ENCODE measurements at regions not wholly inside any gene's neighbourhood (a gene's known extent, or its start where the extent isn't known, plus 50 kb on each side); places are given as distances from the start of the nearest gene placed in this dataset.

- Histone ChIP-seq H3K4me3 (ENCODE audit: low read depth in 1 of 2, low read length in 2 of 2) (no peak overlapping the region), H3K9me3 (ENCODE audit: low read length) (no peaks in the 10 kb centered on the region), H3K27ac (ENCODE audit: low read depth, low read length) (no peak overlapping the region), H3K27me3 (ENCODE audit: control insufficient read depth in 1 of 2, insufficient read depth in 2 of 2, low read length in 2 of 2) (no peaks in the 10 kb centered on the region), H3K36me3 (ENCODE audit: insufficient read depth, low read length) (no peaks in the 10 kb centered on the region), H3K4me1 (ENCODE audit: insufficient read depth, low read length) (no peaks in the 10 kb centered on the region), H3K9ac (ENCODE audit: low read length) (no peak overlapping the region)
Measured at GRCh38 chr2:193350509-193350908, 1155.8 kb upstream of the TMEFF2 start.

DNA sequence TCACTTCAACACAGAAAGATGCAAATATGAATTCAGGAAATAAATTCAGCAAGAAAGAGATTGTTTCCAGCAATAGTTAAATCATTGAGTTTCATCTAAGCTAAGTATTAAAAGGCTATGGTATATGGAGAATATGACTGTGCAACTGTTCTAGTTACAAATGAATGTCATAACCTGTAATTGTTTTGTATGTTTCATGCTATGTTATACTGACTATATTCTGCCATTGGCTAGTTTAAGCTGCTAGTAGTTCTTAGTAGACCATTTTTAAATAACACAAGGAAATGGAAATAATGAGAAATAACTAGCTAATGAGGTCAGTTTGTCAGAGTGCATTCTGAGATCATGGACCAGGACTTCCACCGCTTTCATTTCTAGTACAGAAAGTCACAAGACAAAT, 1154.9 kb upstream of the TMEFF2 start:
- Histone ChIP-seq H3K4me1 (ENCODE audit: insufficient read depth, low read length) (no peaks in the 10 kb centered on the region), H3K27me3 (ENCODE audit: control insufficient read depth in 1 of 2, insufficient read depth in 2 of 2, low read length in 2 of 2) (no peaks in the 10 kb centered on the region), H3K9ac (ENCODE audit: low read length) (no peak overlapping the region), H3K27ac (ENCODE audit: low read depth, low read length) (no peak overlapping the region), H3K4me3 (ENCODE audit: low read depth in 1 of 2, low read length in 2 of 2) (no peak overlapping the region), H3K36me3 (ENCODE audit: insufficient read depth, low read length) (no peaks in the 10 kb centered on the region), H3K9me3 (ENCODE audit: low read length) (no peaks in the 10 kb centered on the region)

GRCh38 chr2:193348055-193348454, 1153.3 kb upstream of the TMEFF2 start:
- no peak overlapping the region for H3K27ac ChIP-seq (ENCODE audit: low read depth, low read length)
- no peaks in the 10 kb centered on the region for H3K27me3 ChIP-seq (ENCODE audit: control insufficient read depth in 1 of 2, insufficient read depth in 2 of 2, low read length in 2 of 2)
- no peaks in the 10 kb centered on the region for H3K9me3 ChIP-seq (ENCODE audit: low read length)
- H3K4me1 ChIP-seq (ENCODE audit: insufficient read depth, low read length): no peaks in the 10 kb centered on the region
- peak overlapping the region in 1 of 2 donors; percentile 33 for H3K4me3 ChIP-seq (ENCODE audit: low read depth in 1 of 2, low read length in 2 of 2)
- no peak overlapping the region for H3K9ac ChIP-seq (ENCODE audit: low read length)
- H3K36me3 ChIP-seq (ENCODE audit: insufficient read depth, low read length): no peaks in the 10 kb centered on the region

DNA sequence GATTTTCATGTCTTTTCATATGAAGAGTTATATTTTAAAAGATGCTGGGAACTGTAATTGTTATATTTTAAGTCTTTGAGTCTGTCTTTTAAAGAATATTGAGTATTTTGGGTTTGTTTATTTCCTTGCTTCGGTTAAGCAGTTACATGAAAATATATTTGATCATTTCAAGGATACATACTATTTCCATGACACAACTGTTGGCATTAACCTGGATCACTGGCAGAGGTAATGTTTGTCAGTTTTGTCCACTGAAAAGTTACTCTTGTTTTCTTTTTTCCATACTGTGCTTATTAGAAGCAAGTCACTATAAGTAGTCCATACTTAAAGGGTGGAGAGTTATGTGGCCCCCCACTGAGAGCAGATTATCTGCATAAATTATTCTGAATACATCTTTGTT, 1142.0 kb upstream of the TMEFF2 start:
- Histone ChIP-seq H3K27ac (ENCODE audit: low read depth, low read length) (no peak overlapping the region), H3K4me1 (ENCODE audit: insufficient read depth, low read length) (no peaks in the 10 kb centered on the region), H3K9ac (ENCODE audit: low read length) (no peak overlapping the region), H3K36me3 (ENCODE audit: insufficient read depth, low read length) (no peaks in the 10 kb centered on the region), H3K4me3 (ENCODE audit: low read depth in 1 of 2, low read length in 2 of 2) (no peak overlapping the region), H3K27me3 (ENCODE audit: control insufficient read depth in 1 of 2, insufficient read depth in 2 of 2, low read length in 2 of 2) (no peaks in the 10 kb centered on the region), H3K9me3 (ENCODE audit: low read length) (no peaks in the 10 kb centered on the region)

GRCh38 chr2:193334401-193334800, 1139.7 kb upstream of the TMEFF2 start:
- H3K36me3 ChIP-seq (ENCODE audit: insufficient read depth, low read length): no peaks in the 10 kb centered on the region
- H3K4me1 ChIP-seq (ENCODE audit: insufficient read depth, low read length): no peaks in the 10 kb centered on the region
- no peaks in the 10 kb centered on the region for H3K27me3 ChIP-seq (ENCODE audit: control insufficient read depth in 1 of 2, insufficient read depth in 2 of 2, low read length in 2 of 2)
- H3K9ac ChIP-seq (ENCODE audit: low read length): no peak overlapping the region
- no peak overlapping the region for H3K27ac ChIP-seq (ENCODE audit: low read depth, low read length)
- H3K9me3 ChIP-seq (ENCODE audit: low read length): no peaks in the 10 kb centered on the region
- H3K4me3 ChIP-seq (ENCODE audit: low read depth in 1 of 2, low read length in 2 of 2): no peak overlapping the region

GRCh38 chr2:193333539-193333938, 1138.8 kb upstream of the TMEFF2 start:
- H3K36me3 ChIP-seq (ENCODE audit: insufficient read depth, low read length): no peaks in the 10 kb centered on the region
- H3K9ac ChIP-seq (ENCODE audit: low read length): no peak overlapping the region
- H3K27ac ChIP-seq (ENCODE audit: low read depth, low read length): no peak overlapping the region
- H3K9me3 ChIP-seq (ENCODE audit: low read length): no peaks in the 10 kb centered on the region
- H3K4me3 ChIP-seq (ENCODE audit: low read depth in 1 of 2, low read length in 2 of 2): no peak overlapping the region
- no peaks in the 10 kb centered on the region for H3K4me1 ChIP-seq (ENCODE audit: insufficient read depth, low read length)
- H3K27me3 ChIP-seq (ENCODE audit: control insufficient read depth in 1 of 2, insufficient read depth in 2 of 2, low read length in 2 of 2): no peaks in the 10 kb centered on the region

DNA sequence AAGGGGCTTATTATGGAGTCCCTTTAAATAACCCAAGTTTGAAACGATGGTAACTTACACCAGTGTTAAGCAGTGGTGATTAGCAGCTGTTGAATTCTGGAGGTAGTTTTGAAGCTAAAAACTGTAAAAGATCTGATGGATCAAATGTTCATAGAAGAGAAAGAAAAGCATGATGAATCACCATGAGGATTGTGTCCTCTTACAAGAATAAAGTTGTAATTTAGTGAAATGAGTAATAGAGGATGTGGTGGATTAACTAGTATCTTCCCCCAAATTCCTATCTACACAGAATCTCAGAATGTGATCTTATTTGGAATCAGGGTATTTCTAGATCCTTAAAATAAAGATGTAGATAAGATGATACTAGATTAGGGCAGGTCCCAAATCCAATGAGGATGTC, 1138.2 kb upstream of the TMEFF2 start:
- Histone ChIP-seq H3K27me3 (ENCODE audit: control insufficient read depth in 1 of 2, insufficient read depth in 2 of 2, low read length in 2 of 2) (no peaks in the 10 kb centered on the region), H3K4me3 (ENCODE audit: low read depth in 1 of 2, low read length in 2 of 2) (no peak overlapping the region), H3K27ac (ENCODE audit: low read depth, low read length) (no peak overlapping the region), H3K4me1 (ENCODE audit: insufficient read depth, low read length) (no peaks in the 10 kb centered on the region), H3K36me3 (ENCODE audit: insufficient read depth, low read length) (no peaks in the 10 kb centered on the region), H3K9me3 (ENCODE audit: low read length) (no peaks in the 10 kb centered on the region), H3K9ac (ENCODE audit: low read length) (no peak overlapping the region)

DNA sequence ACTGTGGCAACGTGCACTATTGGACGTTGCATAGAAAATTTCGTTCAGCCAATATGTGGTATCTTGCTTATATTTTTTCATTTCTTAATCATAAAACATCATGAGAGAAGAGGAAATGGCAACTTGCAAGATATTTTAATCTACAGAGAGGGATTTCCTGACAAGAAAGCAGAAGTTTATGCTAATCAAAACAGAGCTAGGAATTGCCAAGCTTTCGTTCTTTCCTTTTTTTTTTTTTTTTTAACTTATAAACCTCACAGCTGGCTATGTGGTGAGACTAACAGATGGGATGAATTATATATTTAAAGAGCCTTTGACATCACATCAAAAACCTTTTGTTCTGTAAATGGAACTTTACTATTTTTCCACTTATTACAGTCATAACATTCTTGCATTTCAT, 1136.9 kb upstream of the TMEFF2 start:
- Histone ChIP-seq H3K27me3 (ENCODE audit: control insufficient read depth in 1 of 2, insufficient read depth in 2 of 2, low read length in 2 of 2) (no peaks in the 10 kb centered on the region), H3K27ac (ENCODE audit: low read depth, low read length) (no peak overlapping the region), H3K4me1 (ENCODE audit: insufficient read depth, low read length) (no peaks in the 10 kb centered on the region), H3K4me3 (ENCODE audit: low read depth in 1 of 2, low read length in 2 of 2) (no peak overlapping the region), H3K9ac (ENCODE audit: low read length) (no peak overlapping the region), H3K9me3 (ENCODE audit: low read length) (no peaks in the 10 kb centered on the region), H3K36me3 (ENCODE audit: insufficient read depth, low read length) (no peaks in the 10 kb centered on the region)

DNA sequence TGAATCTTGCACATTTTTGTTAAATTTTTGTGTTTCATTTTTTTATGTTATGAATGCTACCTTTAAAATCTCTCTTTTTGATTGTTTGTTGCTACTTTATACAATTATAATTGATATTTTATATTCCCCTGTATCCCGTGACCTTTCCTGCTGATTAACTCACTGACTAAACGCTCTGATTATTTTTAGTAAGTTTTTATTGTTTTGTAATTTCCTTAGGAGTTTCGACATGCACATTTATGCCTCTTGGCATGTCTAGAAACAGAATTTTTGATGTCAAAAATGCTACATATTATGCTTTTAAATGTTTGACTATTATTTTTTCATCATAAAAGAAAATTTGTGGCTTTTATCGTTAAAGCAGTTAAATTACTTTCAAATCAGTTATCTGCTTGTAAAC, 1131.6 kb upstream of the TMEFF2 start:
- H3K36me3 ChIP-seq (ENCODE audit: insufficient read depth, low read length): no peaks in the 10 kb centered on the region
- H3K27me3 ChIP-seq (ENCODE audit: control insufficient read depth in 1 of 2, insufficient read depth in 2 of 2, low read length in 2 of 2): no peaks in the 10 kb centered on the region
- no peak overlapping the region for H3K4me3 ChIP-seq (ENCODE audit: low read depth in 1 of 2, low read length in 2 of 2)
- no peaks in the 10 kb centered on the region for H3K4me1 ChIP-seq (ENCODE audit: insufficient read depth, low read length)
- no peaks in the 10 kb centered on the region for H3K9me3 ChIP-seq (ENCODE audit: low read length)
- H3K27ac ChIP-seq (ENCODE audit: low read depth, low read length): no peak overlapping the region
- no peak overlapping the region for H3K9ac ChIP-seq (ENCODE audit: low read length)

GRCh38 chr2:193315428-193316091, 1120.8 kb upstream of the TMEFF2 start:
- Histone ChIP-seq H3K4me1 (ENCODE audit: insufficient read depth, low read length) (no peaks in the 10 kb centered on the region), H3K9me3 (ENCODE audit: low read length) (no peaks in the 10 kb centered on the region), H3K4me3 (ENCODE audit: low read depth in 1 of 2, low read length in 2 of 2) (no peak overlapping the region), H3K36me3 (ENCODE audit: insufficient read depth, low read length) (no peaks in the 10 kb centered on the region), H3K9ac (ENCODE audit: low read length) (no peak overlapping the region), H3K27ac (ENCODE audit: low read depth, low read length) (no peak overlapping the region), H3K27me3 (ENCODE audit: control insufficient read depth in 1 of 2, insufficient read depth in 2 of 2, low read length in 2 of 2) (no peaks in the 10 kb centered on the region)

DNA sequence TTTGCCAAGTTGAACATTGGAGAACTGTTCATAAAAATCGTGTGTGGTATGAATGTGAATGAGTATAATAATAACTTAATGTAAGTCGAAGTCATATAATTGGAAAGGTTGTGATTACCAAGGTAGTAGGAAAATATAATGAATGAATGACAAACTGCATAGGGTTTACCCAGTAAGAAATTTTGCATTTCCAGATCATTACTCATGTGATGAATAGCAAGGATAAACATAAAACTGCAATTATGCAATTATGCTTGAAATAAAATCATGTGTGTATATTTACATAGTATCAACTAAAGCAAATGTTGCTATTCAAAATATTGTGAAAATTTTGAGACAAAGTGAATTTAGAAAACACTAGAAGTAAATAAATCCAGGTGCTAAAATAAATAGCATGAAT, 1108.7 kb upstream of the TMEFF2 start:
- Histone ChIP-seq H3K27ac (ENCODE audit: low read depth, low read length) (no peak overlapping the region), H3K36me3 (ENCODE audit: insufficient read depth, low read length) (no peaks in the 10 kb centered on the region), H3K4me1 (ENCODE audit: insufficient read depth, low read length) (no peaks in the 10 kb centered on the region), H3K27me3 (ENCODE audit: control insufficient read depth in 1 of 2, insufficient read depth in 2 of 2, low read length in 2 of 2) (no peaks in the 10 kb centered on the region), H3K4me3 (ENCODE audit: low read depth in 1 of 2, low read length in 2 of 2) (no peak overlapping the region), H3K9ac (ENCODE audit: low read length) (no peak overlapping the region), H3K9me3 (ENCODE audit: low read length) (no peaks in the 10 kb centered on the region)

DNA sequence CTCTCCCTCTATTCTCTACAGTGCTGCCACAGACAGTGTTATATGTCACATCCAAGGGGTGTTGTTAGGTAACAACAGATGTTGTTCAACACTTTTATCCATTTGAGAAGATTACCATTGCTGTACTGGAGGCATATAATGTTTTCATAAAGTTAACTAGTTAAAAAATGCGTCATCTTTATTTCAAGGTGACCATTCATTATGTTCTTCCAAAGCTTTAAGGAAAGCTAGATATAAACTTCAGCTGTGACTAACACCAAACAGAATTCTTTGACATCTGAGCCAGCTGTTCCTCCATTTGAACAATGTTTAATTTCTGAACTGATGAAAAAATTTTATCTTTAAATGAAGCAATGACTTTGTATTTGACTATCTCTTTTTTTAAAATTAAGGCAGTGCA, 1099.6 kb upstream of the TMEFF2 start:
- Histone ChIP-seq H3K27me3 (ENCODE audit: control insufficient read depth in 1 of 2, insufficient read depth in 2 of 2, low read length in 2 of 2) (no peaks in the 10 kb centered on the region), H3K27ac (ENCODE audit: low read depth, low read length) (no peak overlapping the region), H3K4me1 (ENCODE audit: insufficient read depth, low read length) (no peaks in the 10 kb centered on the region), H3K9me3 (ENCODE audit: low read length) (no peaks in the 10 kb centered on the region), H3K4me3 (ENCODE audit: low read depth in 1 of 2, low read length in 2 of 2) (no peak overlapping the region), H3K36me3 (ENCODE audit: insufficient read depth, low read length) (no peaks in the 10 kb centered on the region), H3K9ac (ENCODE audit: low read length) (no peak overlapping the region)

Measured in muscle layer of colon (tissue), 2 donors.